GM12891 (cell line): ENCODE measurements at regions not wholly inside any gene's neighbourhood (a gene's known extent, or its start where the extent isn't known, plus 50 kb on each side); places are given as distances from the start of the nearest gene placed in this dataset.

Experiments used
- DNase-seq: peaks from one replicate; pipeline ENCODE4 v3.0.0; 2011; ENCODE audit warnings: low spot score; ENCODE audit not compliant: insufficient read length
- FAIRE-seq: peaks from 2 replicates; lab custom pipeline; 2011; peaks lifted over from hg19 to GRCh38; lab: Jason Lieb, UNC
- PAX5 ChIP-seq: IDR thresholded peaks from 2 replicates; pipeline ENCODE4 v1.6.1; 2011; ENCODE audit warnings: low read length, moderate library complexity, mild to moderate bottlenecking; ENCODE audit not compliant: insufficient read depth, severe bottlenecking
- POLR2A ChIP-seq: IDR thresholded peaks from 2 replicates; pipeline ENCODE4 v1.6.1; 2011; ENCODE audit warnings: low read depth, low read length, control low read depth
- POLR2AphosphoS5 ChIP-seq: IDR thresholded peaks from 2 replicates; pipeline ENCODE4 v1.6.1; 2011; ENCODE audit warnings: low read depth, low read length, control low read depth
- POU2F2 ChIP-seq: IDR thresholded peaks from 2 replicates; pipeline ENCODE4 v1.6.1; 2011; ENCODE audit warnings: low read depth, mild to moderate bottlenecking, control low read depth, low read length, moderate library complexity
- SPI1 ChIP-seq: IDR thresholded peaks from 2 replicates; pipeline ENCODE4 v1.6.1; 2011; ENCODE audit warnings: low read depth, low read length, control low read depth
- TAF1 ChIP-seq: IDR thresholded peaks from 2 replicates; pipeline ENCODE4 v1.6.1; 2011; ENCODE audit warnings: low read depth, low read length, control low read depth

DNA sequence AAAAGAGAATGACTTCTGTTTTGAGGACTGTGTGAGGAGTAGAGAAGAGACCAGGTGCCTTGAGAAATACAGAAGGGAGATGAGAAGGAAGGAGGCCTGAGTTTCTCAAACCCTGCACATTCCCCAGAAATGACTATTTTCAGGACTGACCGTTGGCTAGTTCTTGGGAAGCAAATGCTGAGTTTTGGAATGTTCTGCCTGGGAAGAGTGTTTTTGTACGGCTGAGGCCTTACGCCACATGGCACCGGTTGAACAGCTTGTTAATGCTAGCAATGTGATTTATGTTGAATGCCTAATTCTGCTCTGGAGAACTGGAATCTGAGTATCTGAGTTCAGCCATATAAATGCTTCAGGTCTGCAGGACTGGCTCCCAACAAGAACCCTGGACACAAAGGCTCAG lies 152.7 kb upstream of the ADAMTS16 start:
- FAIRE-seq (no peak), DNase-seq (no peak)
- TF ChIP-seq POU2F2 (no peak), SPI1 (no peak), POLR2A (no peak), POLR2AphosphoS5 (no peak), TAF1 (no peak), PAX5 (no peak)

DNA sequence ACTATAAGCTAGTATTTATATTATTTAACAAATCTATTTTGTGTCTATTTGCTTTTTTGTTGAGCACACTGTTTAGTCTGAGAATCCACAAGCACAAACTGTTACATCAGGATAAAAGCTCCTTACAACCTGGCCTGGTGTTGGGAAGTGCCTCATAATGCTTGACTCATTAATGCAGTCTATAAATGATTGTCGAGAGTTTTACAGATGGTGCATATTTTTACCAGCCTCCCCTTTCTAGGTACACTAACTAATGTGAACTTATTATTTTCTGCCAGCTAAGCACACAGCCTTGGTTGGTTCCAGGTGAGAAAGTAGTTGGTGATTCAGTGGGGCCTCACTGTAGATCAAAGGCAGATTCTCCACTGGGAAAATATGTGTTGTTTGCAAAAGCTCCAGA lies 151.0 kb upstream of the ADAMTS16 start:
- DNase-seq (no peak), FAIRE-seq (no peak)
- no peak for TF ChIP-seq POU2F2
- no peak for TF ChIP-seq POLR2AphosphoS5
- no peak for TF ChIP-seq TAF1
- no peak for TF ChIP-seq SPI1
- TF ChIP-seq PAX5 = no peak
- TF ChIP-seq POLR2A = no peak

DNA sequence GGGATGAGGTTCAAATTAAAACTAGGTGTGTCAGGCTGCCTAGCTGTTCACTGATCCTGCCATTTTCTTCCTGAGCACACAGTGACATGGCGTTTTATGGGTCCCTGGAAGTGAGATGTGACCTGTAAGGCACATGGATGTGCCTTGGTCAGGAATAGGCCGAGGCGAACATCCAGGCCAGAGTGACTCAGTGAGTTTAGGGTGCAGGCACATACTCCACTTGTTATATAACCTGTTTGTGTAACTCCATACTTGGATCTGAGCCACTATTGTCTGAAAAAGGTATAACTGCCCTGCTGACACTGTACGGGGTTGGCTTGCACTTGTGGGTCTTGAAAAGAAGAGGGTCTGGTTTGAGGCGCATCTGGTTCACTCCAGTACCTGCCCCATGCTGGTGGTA lies 150.1 kb upstream of the ADAMTS16 start:
- TF ChIP-seq POU2F2 (no peak), TAF1 (no peak), PAX5 (no peak), POLR2A (no peak), SPI1 (no peak), POLR2AphosphoS5 (no peak)
- FAIRE-seq (no peak), DNase-seq (no peak)

DNA sequence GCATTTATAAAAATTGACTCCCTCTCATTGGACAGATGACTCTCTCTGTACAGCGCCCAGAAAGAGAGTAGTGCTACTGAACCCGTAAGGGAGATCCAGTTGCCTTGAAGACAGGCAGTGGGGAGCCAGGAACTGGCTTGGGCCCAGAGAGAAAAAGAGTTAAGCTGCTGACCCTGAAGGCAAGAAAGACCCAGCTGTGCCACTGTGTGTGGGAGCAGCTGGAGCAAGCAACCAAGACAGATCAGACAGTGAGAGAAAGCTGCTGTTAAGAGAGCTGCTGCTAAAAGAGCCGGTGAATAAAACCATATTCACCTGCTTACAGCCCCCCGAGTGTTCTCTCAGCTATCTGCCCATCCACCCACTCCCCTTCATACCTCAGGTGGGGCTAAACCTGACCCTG lies 149.7 kb upstream of the ADAMTS16 start:
- TF ChIP-seq POLR2AphosphoS5 = no peak
- TF ChIP-seq POLR2A = no peak
- TF ChIP-seq POU2F2 = no peak
- no peak for TF ChIP-seq SPI1
- no peak for TF ChIP-seq PAX5
- TF ChIP-seq TAF1 = no peak
- FAIRE-seq = no peak
- no peak for DNase-seq

DNA sequence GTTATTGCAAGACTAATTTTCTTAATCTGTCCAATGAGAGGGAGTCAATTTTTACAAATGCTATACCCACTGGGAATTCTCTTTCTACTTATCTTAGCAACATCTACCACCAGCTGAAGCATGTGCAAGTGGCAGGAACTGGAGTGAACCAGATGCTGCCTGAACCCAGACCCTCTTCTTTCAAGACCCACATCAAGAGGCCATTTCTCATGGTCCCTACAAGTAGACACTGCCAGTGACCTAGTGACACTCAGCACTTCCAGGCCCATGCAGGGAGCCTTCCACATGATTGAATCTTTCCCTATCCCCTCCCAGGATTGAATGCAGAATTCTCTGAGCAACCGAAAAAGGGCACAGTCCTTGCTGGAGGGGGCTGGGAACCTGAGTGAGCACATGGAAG lies 148.2 kb upstream of the ADAMTS16 start:
- DNase-seq (no peak), FAIRE-seq (no peak)
- no peak for TF ChIP-seq POU2F2
- TF ChIP-seq POLR2AphosphoS5 = no peak
- no peak for TF ChIP-seq TAF1

DNA sequence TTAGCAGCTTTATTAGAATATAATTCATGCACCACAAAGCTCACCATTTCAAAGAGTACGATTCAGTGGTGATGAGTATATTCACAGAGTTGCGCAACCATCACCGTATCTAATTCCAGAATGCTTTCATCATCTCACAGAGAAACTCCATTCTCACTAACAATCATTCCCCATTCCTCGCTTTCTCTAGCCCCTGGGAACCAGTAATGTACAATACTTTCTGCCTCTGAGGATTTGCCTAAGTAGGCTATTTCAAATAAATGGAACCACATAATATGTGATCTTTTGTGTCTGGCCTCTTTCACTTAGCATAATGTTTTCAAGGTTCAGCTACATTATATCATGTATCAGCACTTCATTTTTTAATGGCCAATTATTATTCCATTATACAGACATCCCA lies 145.1 kb upstream of the ADAMTS16 start:
- FAIRE-seq (no peak), DNase-seq (no peak)
- TF ChIP-seq POU2F2 = no peak
- no peak for TF ChIP-seq PAX5
- no peak for TF ChIP-seq TAF1
- TF ChIP-seq POLR2A = no peak
- TF ChIP-seq POLR2AphosphoS5 = no peak
- no peak for TF ChIP-seq SPI1

DNA sequence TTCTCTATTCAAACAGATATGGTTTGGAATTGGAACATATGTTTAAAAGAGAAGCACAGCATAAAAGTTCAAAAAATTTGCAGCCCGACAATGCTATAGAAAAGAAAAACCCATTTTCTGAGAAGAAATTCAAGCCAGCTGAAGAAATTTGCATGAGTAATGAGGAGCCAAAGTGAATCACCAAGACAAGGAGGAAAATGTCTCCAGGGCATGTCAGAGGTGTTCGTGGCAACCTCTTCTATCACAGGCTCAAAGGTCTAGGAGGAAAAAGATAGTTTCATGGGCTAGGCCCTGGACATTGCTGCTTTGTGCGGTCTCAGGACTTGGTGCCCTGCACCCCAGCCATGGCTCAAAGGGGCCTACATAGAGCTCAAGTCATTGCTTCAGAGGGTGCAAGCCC lies 134.8 kb upstream of the ADAMTS16 start:
- no peak for DNase-seq
- TF ChIP-seq PAX5 = no peak
- no peak for TF ChIP-seq TAF1
- no peak for TF ChIP-seq POU2F2
- FAIRE-seq = no peak

DNA sequence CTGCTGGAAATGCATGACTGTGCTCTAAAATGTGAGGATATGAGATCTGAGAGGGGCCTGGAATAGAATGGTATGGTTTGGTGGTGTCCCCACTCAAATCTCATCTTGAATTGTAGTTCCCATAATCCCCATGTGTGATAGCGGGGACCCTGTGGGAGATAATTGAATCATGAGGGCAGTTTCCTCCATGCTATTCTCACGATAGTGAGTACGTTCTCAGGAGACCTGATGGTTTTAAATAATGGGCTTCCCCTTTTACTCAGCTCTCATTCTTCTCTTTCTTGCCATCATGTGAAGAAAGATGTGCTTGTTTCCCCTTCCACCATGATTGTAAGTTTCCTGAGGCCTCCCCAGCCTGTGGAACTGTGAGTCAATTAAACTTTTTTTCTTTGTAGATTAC lies 133.6 kb upstream of the ADAMTS16 start:
- TF ChIP-seq POLR2A = no peak
- peak; percentile 23; the same call in 1 of the 2 replicates for TF ChIP-seq SPI1
- TF ChIP-seq POU2F2 = no peak
- TF ChIP-seq POLR2AphosphoS5 = no peak
- TF ChIP-seq TAF1 = no peak
- TF ChIP-seq PAX5 = no peak
- FAIRE-seq (no peak), DNase-seq (no peak)

DNA sequence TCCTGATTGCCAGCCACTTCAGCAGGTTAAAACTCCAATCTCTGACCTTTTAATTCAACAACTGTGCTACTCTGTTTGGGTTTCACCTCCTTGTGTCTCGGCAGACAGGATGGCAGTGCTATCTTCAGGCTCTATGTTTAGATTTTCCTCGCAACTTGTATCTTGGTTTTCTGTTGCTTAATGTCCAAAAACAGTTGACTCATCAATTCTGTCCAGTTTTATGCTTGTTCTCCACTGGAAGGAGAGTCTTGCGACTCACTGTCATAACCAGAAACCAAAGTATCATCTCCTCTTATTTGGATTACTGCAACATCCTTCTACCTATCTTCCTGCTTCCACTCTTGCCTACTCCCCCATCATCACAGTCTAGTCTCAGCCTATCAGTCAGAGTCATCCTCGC lies 130.9 kb upstream of the ADAMTS16 start:
- DNase-seq = no peak
- TF ChIP-seq TAF1 = no peak
- no peak for TF ChIP-seq POU2F2
- TF ChIP-seq SPI1 = no peak
- 0 out of 2 replicates have a peak, but pooled peaks have one; percentile 10 for TF ChIP-seq POLR2A
- no peak for FAIRE-seq

DNA sequence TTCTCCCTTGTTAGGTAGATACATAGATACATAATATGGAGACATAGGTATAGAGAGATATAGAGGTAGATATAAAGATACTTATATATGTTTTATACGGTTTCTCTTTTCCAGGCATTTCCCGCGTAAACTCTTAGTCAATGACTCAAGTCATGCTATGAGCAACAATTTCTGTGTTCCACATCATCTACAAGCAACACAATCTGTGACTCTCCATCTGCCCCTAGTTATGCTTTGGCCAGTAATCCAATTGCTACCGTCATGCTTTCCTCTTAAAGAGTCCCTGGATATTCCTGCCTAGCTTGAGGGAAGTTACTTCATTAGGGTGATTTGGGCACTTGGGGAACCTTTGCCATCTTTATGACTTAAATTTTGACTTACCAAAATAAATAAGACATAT lies 129.0 kb upstream of the ADAMTS16 start:
- no peak for DNase-seq
- FAIRE-seq = no peak
- TF ChIP-seq PAX5 (no peak), POLR2A (no peak), SPI1 (no peak), TAF1 (no peak), POLR2AphosphoS5 (no peak), POU2F2 (no peak)

DNA sequence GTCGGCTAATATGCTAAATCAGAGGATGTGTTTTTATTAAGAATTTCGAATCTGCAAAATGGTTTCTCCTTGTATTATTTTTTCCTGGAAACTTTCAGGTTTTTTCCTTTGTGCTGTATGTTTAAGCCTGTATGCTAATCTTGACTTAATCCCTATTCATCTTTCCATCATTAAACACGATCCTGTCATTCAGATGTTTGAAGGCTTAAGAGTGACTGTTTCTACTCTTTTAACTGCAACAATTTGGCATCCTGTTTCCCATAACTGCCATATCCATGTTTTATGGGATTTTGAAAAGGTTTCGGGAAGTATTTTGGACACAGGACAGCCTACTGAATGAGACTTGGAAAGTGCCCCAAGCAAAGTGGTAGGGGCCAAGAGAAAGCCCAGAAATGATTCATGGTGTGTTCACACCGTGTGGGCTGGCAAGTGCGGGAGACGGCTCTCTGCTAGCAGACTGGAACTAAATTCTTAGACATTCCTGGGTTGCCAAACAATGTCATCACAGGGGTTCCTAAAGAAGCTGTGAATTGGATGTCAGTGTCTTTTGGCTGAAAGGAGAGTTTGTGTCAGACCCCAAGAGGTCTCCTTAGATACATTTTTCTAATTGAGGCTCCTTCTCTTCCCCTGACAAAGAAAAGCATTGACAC lies 125.4 kb upstream of the ADAMTS16 start:
- no peak for DNase-seq
- no peak for FAIRE-seq
- no peak for TF ChIP-seq TAF1
- peak; percentile 43; the same call in 1 of the 2 replicates for TF ChIP-seq POLR2A
